GOT3 (cell line): ENCODE measurements at regions not wholly inside any gene's neighbourhood (a gene's known extent, or its start where the extent isn't known, plus 50 kb on each side); places are given as distances from the start of the nearest gene placed in this dataset.

Experiments used
- DNase-seq: peaks from one replicate; lab custom pipeline; 2025; ENCODE audit warnings: mixed read lengths; lab: John Stamatoyannopoulos, UW

DNA sequence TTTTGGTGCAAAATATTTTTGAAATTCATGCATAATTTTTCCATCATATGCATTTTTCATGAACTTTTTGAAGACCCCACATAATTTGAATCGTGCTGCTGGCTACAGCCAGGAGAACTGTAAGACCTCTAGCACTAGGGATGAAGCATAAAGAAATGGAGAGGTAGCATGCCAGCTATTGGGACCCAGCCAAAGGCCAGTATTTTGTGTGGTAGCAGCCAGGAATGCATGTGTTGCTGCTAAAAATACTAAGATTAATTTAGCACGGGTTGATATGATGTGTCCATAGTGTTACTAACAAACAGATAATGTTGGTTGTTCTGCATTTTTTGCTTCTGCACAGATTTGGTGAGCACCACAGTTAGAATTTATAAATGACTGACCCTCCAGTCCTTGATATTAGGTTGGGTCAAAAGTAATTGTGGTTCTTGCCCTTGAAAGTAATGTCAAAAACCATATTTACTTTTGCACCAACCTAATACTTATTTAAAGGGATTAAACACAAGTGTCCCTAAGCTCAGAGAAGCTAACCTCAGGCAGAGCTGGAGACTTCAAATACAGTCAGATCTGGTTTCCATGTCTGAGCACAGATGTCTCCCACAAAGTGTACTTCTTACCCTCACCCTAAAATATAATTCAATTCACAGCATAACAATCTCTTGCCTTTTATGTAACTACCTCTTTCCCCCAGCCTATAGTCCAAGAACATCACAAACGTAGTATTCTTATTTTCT, 54.1 kb upstream of the NPSR1 start:
- DNase-seq, result no peak
